Keratinocyte (primary cell): ENCODE measurements at regions not wholly inside any gene's neighbourhood (a gene's known extent, or its start where the extent isn't known, plus 50 kb on each side); places are given as distances from the start of the nearest gene placed in this dataset.

Source experiments
- DNase-seq: peaks from one replicate; pipeline ENCODE4 v3.0.0-alpha.2; 2011; ENCODE audit warnings: low read depth, missing footprints, low spot score
- FAIRE-seq: peaks from 2 replicates; lab custom pipeline; 2011; peaks lifted over from hg19 to GRCh38; lab: Jason Lieb, UNC
- H2AFZ ChIP-seq: 2 replicates; pipeline ENCODE4 v1.6.0; 2012; ENCODE audit warnings: low read length, control low read depth, inconsistent platforms; ENCODE audit not compliant: control insufficient read depth
- H3K27ac ChIP-seq: 2 replicates; pipeline ENCODE4 v1.5.1; 2011; ENCODE audit warnings: low read length; ENCODE audit not compliant: control insufficient read depth, insufficient read depth
- H3K27me3 ChIP-seq: 3 replicates; pipeline ENCODE4 v1.6.0; 2011; ENCODE audit warnings: low read length; ENCODE audit not compliant: control insufficient read depth, insufficient read depth; ENCODE audit errors: extremely low read depth
- H3K36me3 ChIP-seq, 2 experiments: 2 replicates in 1 of 2; 3 replicates in 1 of 2; pipeline ENCODE4 v1.5.1; 2011; ENCODE audit warnings: low read length in 2 of 2, mild to moderate bottlenecking in 1 of 2; ENCODE audit not compliant: control insufficient read depth in 2 of 2, insufficient read depth in 2 of 2; ENCODE audit errors: extremely low read depth in 1 of 2
- H3K4me1 ChIP-seq: 3 replicates; pipeline ENCODE4 v1.5.1; 2011; ENCODE audit warnings: low read length; ENCODE audit not compliant: control insufficient read depth, insufficient read depth; ENCODE audit errors: extremely low read depth
- H3K4me2 ChIP-seq: 3 replicates; pipeline ENCODE4 v1.6.0; 2011; ENCODE audit warnings: low read depth, low read length; ENCODE audit not compliant: control insufficient read depth, insufficient read depth; ENCODE audit errors: extremely low read depth
- H3K4me3 ChIP-seq, 3 experiments: fragments of 200-600 bp in 1 of 3; sonication (generic) in 1 of 3; 2 replicates in 2 of 3; 3 replicates in 1 of 3; pipeline ENCODE4 v1.5.1; 2011 to 2016; ENCODE audit warnings: low read length in 3 of 3, mild to moderate bottlenecking in 3 of 3, control low read depth in 2 of 3, inconsistent platforms in 1 of 3, low read depth in 1 of 3, mixed read lengths in 1 of 3, mixed run types in 1 of 3, moderate library complexity in 1 of 3; ENCODE audit not compliant: control insufficient read depth in 2 of 3, insufficient read depth in 2 of 3; ENCODE audit errors: extremely low read depth in 1 of 3
- H3K79me2 ChIP-seq: 2 replicates; pipeline ENCODE4 v1.6.0; 2012; ENCODE audit warnings: low read length; ENCODE audit not compliant: control insufficient read depth, insufficient read depth
- H3K9ac ChIP-seq: 3 replicates; pipeline ENCODE4 v1.6.0; 2011; ENCODE audit warnings: low read length; ENCODE audit not compliant: control insufficient read depth, insufficient read depth; ENCODE audit errors: extremely low read depth
- H3K9me1 ChIP-seq: 3 replicates; pipeline ENCODE4 v1.6.0; 2011; ENCODE audit warnings: low read length; ENCODE audit not compliant: control insufficient read depth, insufficient read depth; ENCODE audit errors: extremely low read depth
- H3K9me3 ChIP-seq: 2 replicates; pipeline ENCODE4 v1.5.1; 2012; ENCODE audit warnings: low read depth, low read length; ENCODE audit not compliant: control insufficient read depth
- H4K20me1 ChIP-seq: 3 replicates; pipeline ENCODE4 v1.6.0; 2011; ENCODE audit warnings: low read length; ENCODE audit not compliant: control insufficient read depth, insufficient read depth; ENCODE audit errors: extremely low read depth
- EZH2 ChIP-seq: IDR thresholded peaks from one replicate; pipeline ENCODE4 v1.6.1; 2012; ENCODE audit warnings: inconsistent platforms, mild to moderate bottlenecking, low read length, moderate library complexity
- dilution Hi-C: fragments of 300-500 bp; cut with MboI; formaldehyde crosslinking; loops from one replicate; pipeline ENCODE4 v1.7.0; 2020; ENCODE audit warnings: low sequenced_read_pairs; ENCODE audit not compliant: extremely low pct_ligation_motif_present
- TF ChIP-seq, protein P1 (sequence below), 3 experiments: IDR thresholded peaks in 1 of 3; conservative IDR thresholded peaks in 1 of 3; optimal IDR thresholded peaks in 1 of 3; 2 replicates in 2 of 3; 3 replicates in 1 of 3; pipeline versions ENCODE3 to v1.5.1; 2011; ENCODE audit warnings: low read length in 3 of 3, mild to moderate bottlenecking in 3 of 3, moderate library complexity in 2 of 3, control low read depth in 1 of 3, inconsistent platforms in 1 of 3; ENCODE audit not compliant: insufficient read depth in 2 of 3; ENCODE audit errors: extremely low read depth in 1 of 3

DNA sequence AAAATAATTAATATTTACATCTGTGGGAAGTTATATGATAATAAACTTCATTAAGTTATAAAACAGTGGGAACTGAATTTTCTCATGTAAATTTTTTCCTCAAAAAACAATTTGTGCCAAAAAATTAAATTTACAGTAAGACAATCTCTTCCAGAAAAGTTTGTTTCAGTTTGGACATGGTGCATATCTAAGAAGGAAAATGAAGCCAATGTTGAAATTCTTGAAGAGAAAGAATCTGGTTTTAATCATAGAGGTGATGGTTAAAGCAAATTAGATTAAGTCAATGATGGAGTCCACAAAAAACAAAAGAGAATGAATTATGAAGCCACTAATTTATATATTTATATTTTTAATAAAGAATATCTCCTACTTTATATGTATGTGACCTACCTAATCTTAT lies 457.2 kb upstream of the SLITRK1 start:
- Histone ChIP-seq H3K9me3 (no peaks in the 10 kb centered on the region), H3K79me2 (no peaks in the 10 kb centered on the region), H2AFZ (no peak overlapping the region), H3K4me2 (no peak overlapping the region), H3K9me1 (no peaks in the 10 kb centered on the region), H3K36me3 (no peaks in the 10 kb centered on the region), H3K4me1 (no peaks in the 10 kb centered on the region), H3K4me3 (no peak overlapping the region), H3K27me3 (no peaks in the 10 kb centered on the region), H3K9ac (no peak overlapping the region), H3K27ac (no peak overlapping the region), H4K20me1 (no peaks in the 10 kb centered on the region)
- FAIRE-seq (no peak), DNase-seq (no peak)
- TF ChIP-seq EZH2, result no peak
- TF ChIP-seq, protein P1, sequence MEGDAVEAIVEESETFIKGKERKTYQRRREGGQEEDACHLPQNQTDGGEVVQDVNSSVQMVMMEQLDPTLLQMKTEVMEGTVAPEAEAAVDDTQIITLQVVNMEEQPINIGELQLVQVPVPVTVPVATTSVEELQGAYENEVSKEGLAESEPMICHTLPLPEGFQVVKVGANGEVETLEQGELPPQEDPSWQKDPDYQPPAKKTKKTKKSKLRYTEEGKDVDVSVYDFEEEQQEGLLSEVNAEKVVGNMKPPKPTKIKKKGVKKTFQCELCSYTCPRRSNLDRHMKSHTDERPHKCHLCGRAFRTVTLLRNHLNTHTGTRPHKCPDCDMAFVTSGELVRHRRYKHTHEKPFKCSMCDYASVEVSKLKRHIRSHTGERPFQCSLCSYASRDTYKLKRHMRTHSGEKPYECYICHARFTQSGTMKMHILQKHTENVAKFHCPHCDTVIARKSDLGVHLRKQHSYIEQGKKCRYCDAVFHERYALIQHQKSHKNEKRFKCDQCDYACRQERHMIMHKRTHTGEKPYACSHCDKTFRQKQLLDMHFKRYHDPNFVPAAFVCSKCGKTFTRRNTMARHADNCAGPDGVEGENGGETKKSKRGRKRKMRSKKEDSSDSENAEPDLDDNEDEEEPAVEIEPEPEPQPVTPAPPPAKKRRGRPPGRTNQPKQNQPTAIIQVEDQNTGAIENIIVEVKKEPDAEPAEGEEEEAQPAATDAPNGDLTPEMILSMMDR (optimal IDR thresholded peaks at IDR 0.05 in 1 of 3, IDR thresholded peaks at IDR 0.05 in 1 of 3, conservative IDR thresholded peaks at IDR 0.05 in 1 of 3; ENCODE audit: extremely low read depth in 1 of 3, insufficient read depth in 2 of 3, low read length in 3 of 3), result no peak
- dilution Hi-C loops, result no loop called here

DNA sequence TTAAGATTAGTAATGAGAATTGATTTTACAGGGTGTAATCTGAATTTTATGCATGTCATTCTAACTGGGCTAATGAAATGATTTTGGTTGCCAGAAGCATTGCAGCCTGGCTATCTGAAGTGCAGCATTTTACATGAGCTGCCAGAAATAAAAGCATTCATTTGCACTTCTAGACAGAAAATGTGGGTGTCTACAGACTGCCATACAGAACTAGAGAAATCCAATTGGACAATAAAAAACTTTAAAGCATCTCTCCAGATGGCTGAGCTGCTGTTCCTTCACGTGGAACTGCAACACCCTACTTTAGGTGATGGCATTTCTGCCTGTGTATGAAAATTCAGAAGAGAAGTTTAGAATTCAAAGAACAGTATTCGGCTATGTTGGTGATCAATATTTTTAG lies 450.1 kb upstream of the SLITRK1 start:
- Histone ChIP-seq H3K9me3 (no peaks in the 10 kb centered on the region), H3K4me3 (no peak overlapping the region), H2AFZ (no peak overlapping the region), H3K27me3 (no peaks in the 10 kb centered on the region), H3K4me2 (no peak overlapping the region), H3K79me2 (no peaks in the 10 kb centered on the region), H3K9ac (no peak overlapping the region), H4K20me1 (no peaks in the 10 kb centered on the region), H3K9me1 (no peaks in the 10 kb centered on the region), H3K4me1 (no peaks in the 10 kb centered on the region), H3K36me3 (no peaks in the 10 kb centered on the region), H3K27ac (no peak overlapping the region)
- no peak for DNase-seq
- no peak for FAIRE-seq
- no peak for TF ChIP-seq EZH2
- TF ChIP-seq, protein P1 (optimal IDR thresholded peaks at IDR 0.05 in 1 of 3, IDR thresholded peaks at IDR 0.05 in 1 of 3, conservative IDR thresholded peaks at IDR 0.05 in 1 of 3; ENCODE audit: extremely low read depth in 1 of 3, insufficient read depth in 2 of 3, low read length in 3 of 3), result no peak
- dilution Hi-C loops, result no loop called here
